ENCODE measurements at regions not wholly inside any gene's neighbourhood (a gene's known extent, or its start where the extent isn't known, plus 50 kb on each side); places are given as distances from the start of the nearest gene placed in this dataset.

GRCh38 chr2:120464448-120464931, 118.6 kb downstream of the INHBB start:
- TF ChIP-seq BCL11A (IDR thresholded peaks at IDR 0.05; ENCODE audit: low read depth in 2 of 2, low read length in 2 of 2) (no peak), EP300 (IDR thresholded peaks at IDR 0.05; ENCODE audit: borderline replicate concordance in 1 of 2, low read depth in 2 of 2, low read length in 2 of 2) (no peak), TBP (IDR thresholded peaks at IDR 0.05; ENCODE audit: low read depth, low read length) (no peak), POLR2AphosphoS5 (IDR thresholded peaks at IDR 0.05; ENCODE audit: low read depth, low read length) (no peak), ATF3 (IDR thresholded peaks at IDR 0.05; ENCODE audit: insufficient read depth, low read depth, low read length) (no peak)
